GM12878 (cell line): ENCODE measurements at regions not wholly inside any gene's neighbourhood (a gene's known extent, or its start where the extent isn't known, plus 50 kb on each side); places are given as distances from the start of the nearest gene placed in this dataset.

Source experiments
- ATAC-seq: fragments of 200-7000 bp; cut with Tn5 transposase; 3 replicates; pipeline ENCODE4 v1.9.1; 2020; ENCODE audit warnings: mild to moderate bottlenecking, moderate library complexity
- BruUV-seq: library from RNA; stranded (reverse); fragments of 400-500 nt; replicated peaks from 2 replicates; lab custom pipeline; 2021; lab: Mats Ljungman, UMichigan
- CTCF ChIA-PET: fragments of 300-600 bp; sonication (Branson Sonifier 250); formaldehyde crosslinking; extraction: SDS; loops from one replicate; lab custom pipeline; 2021; ENCODE audit warnings: inconsistent platforms; lab: Yijun Ruan, JAX
- POLR2A ChIA-PET: fragments of 350-600 bp; formaldehyde crosslinking; extraction: SDS; loops from one replicate; lab custom pipeline; 2021; ENCODE audit warnings: inconsistent platforms; lab: Charles Lee
- RAD21 ChIA-PET: fragments of 300-600 bp; sonication (Branson Sonifier 250); formaldehyde crosslinking; loops from one replicate; lab custom pipeline; 2023; ENCODE audit warnings: antibody characterized with exemption; ENCODE audit not compliant: unreplicated experiment; lab: Charles Lee
- SMC1A ChIA-PET: fragments of 300-600 bp; sonication (Branson Sonifier 250); formaldehyde crosslinking; loops from one replicate; lab custom pipeline; 2023; ENCODE audit not compliant: unreplicated experiment, uncharacterized antibody; lab: Charles Lee
- DNase-seq: peaks from one replicate; pipeline ENCODE4 v3.0.0-alpha.2; 2011; ENCODE audit warnings: low read depth, low spot score
- FAIRE-seq: peaks from 3 replicates; lab custom pipeline; 2011; peaks lifted over from hg19 to GRCh38; lab: Jason Lieb, UNC
- H2AFZ ChIP-seq: 2 replicates; pipeline ENCODE4 v1.6.0; 2011; ENCODE audit warnings: low read depth, low read length, control low read depth; ENCODE audit not compliant: control insufficient read depth
- H3K27ac ChIP-seq: 2 replicates; pipeline ENCODE4 v1.5.1; 2011; ENCODE audit warnings: control low read depth; ENCODE audit not compliant: control insufficient read depth, insufficient read depth
- H3K27me3 ChIP-seq, 2 experiments: replicated peaks in 1 of 2; 2 replicates each; pipeline versions ENCODE4 v1.6.0 to v1.6.1; 2011; ENCODE audit warnings: low read length in 1 of 2; ENCODE audit not compliant: control insufficient read depth in 2 of 2, insufficient read depth in 2 of 2
- H3K36me3 ChIP-seq, 2 experiments: 2 replicates each; pipeline ENCODE4 v1.5.1; 2011; ENCODE audit warnings: low read length in 1 of 2; ENCODE audit not compliant: control insufficient read depth in 2 of 2, insufficient read depth in 2 of 2
- H3K4me1 ChIP-seq: 2 replicates; pipeline ENCODE4 v1.6.1; 2011; ENCODE audit warnings: mild to moderate bottlenecking, low read length, moderate library complexity, mixed read lengths; ENCODE audit not compliant: control insufficient read depth, insufficient read depth
- H3K4me2 ChIP-seq: 2 replicates; pipeline ENCODE4 v1.6.0; 2011; ENCODE audit warnings: control low read depth; ENCODE audit not compliant: control insufficient read depth, insufficient read depth
- H3K4me3 ChIP-seq: fragments of 200-600 bp; sonication (generic); 2 replicates; pipeline ENCODE4 v1.5.1; 2016
- H3K79me2 ChIP-seq: 2 replicates; pipeline ENCODE4 v1.6.0; 2011; ENCODE audit warnings: low read length; ENCODE audit not compliant: control insufficient read depth, insufficient read depth
- H3K9ac ChIP-seq: 2 replicates; pipeline ENCODE4 v1.8.0; 2011; ENCODE audit warnings: low read length, control low read depth, mixed read lengths; ENCODE audit not compliant: control insufficient read depth, insufficient read depth
- H3K9me3 ChIP-seq: replicated peaks from 3 replicates; pipeline ENCODE4 v1.5.1; 2011; ENCODE audit warnings: mild to moderate bottlenecking, low read length; ENCODE audit not compliant: control insufficient read depth, insufficient read depth
- H4K20me1 ChIP-seq: 2 replicates; pipeline ENCODE4 v1.6.0; 2011; ENCODE audit not compliant: control insufficient read depth, insufficient read depth
- HDAC6 ChIP-seq: fragments of 200-600 bp; sonication (generic); IDR thresholded peaks from one replicate; pipeline ENCODE4 v1.8.0; 2017; ENCODE audit warnings: antibody characterized with exemption; ENCODE audit not compliant: unreplicated experiment
- KAT2A ChIP-seq: conservative IDR thresholded peaks from 2 replicates; pipeline ENCODE4 v1.6.1; 2011; ENCODE audit warnings: low read depth, low read length; ENCODE audit not compliant: control insufficient read depth
- MYB ChIP-seq: fragments of 150-350 bp; IDR thresholded peaks from 2 replicates; pipeline ENCODE4 v1.6.1; 2014; ENCODE audit warnings: mild to moderate bottlenecking, low read depth, low read length, borderline replicate concordance
- PAX5 ChIP-seq: IDR thresholded peaks from 2 replicates; pipeline ENCODE4 v1.6.1; 2011; ENCODE audit warnings: low read depth, low read length, borderline replicate concordance
- SMAD1 ChIP-seq: fragments of 450-650 bp; IDR thresholded peaks from 2 replicates; pipeline ENCODE4 v1.6.1; 2018; ENCODE audit warnings: mild to moderate bottlenecking, low read depth; ENCODE audit not compliant: partially characterized antibody
- ZNF622 ChIP-seq: fragments of 450-650 bp; IDR thresholded peaks from 2 replicates; pipeline ENCODE4 v1.6.1; 2017; ENCODE audit warnings: mild to moderate bottlenecking, inconsistent platforms
- in situ Hi-C: fragments of 300-500 bp; cut with MboI; formaldehyde crosslinking; loops from 9 replicates; pipeline ENCODE4 v1.14.3; 2018; ENCODE audit warnings: mixed read lengths
- intact Hi-C: fragments of 100-400 bp; cut with micrococcal nuclease; formaldehyde crosslinking; loops from one replicate; pipeline ENCODE4 v1.14.2; 2022; ENCODE audit not compliant: unreplicated experiment
- TF ChIP-seq, protein P1 (sequence below): IDR thresholded peaks from 2 replicates; pipeline ENCODE4 v1.6.1; 2011; ENCODE audit warnings: low read depth, mild to moderate bottlenecking, low read length, moderate library complexity, borderline replicate concordance; ENCODE audit errors: extremely low read depth
- TF ChIP-seq, protein P2 (sequence below): fragments of 150-350 bp; IDR thresholded peaks from 2 replicates; pipeline ENCODE4 v1.6.1; 2014; ENCODE audit warnings: mild to moderate bottlenecking, low read depth, low read length
- TF ChIP-seq, protein P3 (sequence below): fragments of 450-650 bp; IDR thresholded peaks from 2 replicates; pipeline ENCODE4 v1.6.1; 2018; ENCODE audit warnings: mild to moderate bottlenecking, low read depth, moderate library complexity; ENCODE audit not compliant: partially characterized antibody
- TF ChIP-seq, protein P4 (sequence below): fragments of 450-650 bp; IDR thresholded peaks from 2 replicates; pipeline ENCODE4 v1.6.1; 2017; ENCODE audit warnings: mild to moderate bottlenecking, moderate library complexity

DNA sequence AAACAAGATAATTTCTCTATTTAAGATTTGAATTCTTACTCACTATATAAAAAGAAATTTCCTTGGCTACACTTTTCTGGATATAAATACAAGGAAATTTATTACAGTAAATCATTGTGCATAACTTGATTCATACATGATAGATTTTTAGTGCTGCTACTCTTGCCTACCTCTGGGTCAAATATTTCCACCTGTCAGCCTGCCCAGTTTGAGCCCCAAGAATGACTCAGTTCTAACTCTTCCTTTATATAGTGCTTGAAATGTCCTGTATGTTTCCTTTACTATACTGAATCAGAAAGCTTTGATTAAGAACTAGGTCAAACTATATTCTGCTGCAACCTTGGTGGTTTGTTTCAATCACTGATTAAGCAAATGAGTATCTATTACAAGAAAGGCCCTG is 147.4 kb upstream of the FTMT start:
- SMC1A ChIA-PET = no interaction called here
- intact Hi-C loops = no loop called here
- RAD21 ChIA-PET = no interaction called here
- ATAC-seq = no peak
- no peak overlapping the region for H2AFZ ChIP-seq
- no peaks in the 10 kb centered on the region for H3K4me1 ChIP-seq
- H3K27me3 ChIP-seq = no peaks in the 10 kb centered on the region
- BruUV-seq = no TSS peak
- H3K4me3 ChIP-seq = no peak overlapping the region
- CTCF ChIA-PET = no interaction called here
- DNase-seq = no peak
- no peaks in the 10 kb centered on the region for H3K9me3 ChIP-seq
- no peaks in the 10 kb centered on the region for H3K79me2 ChIP-seq
- H4K20me1 ChIP-seq = no peaks in the 10 kb centered on the region
- H3K27ac ChIP-seq = no peak overlapping the region
- no peak overlapping the region for H3K4me2 ChIP-seq
- POLR2A ChIA-PET = no interaction called here
- no peaks in the 10 kb centered on the region for H3K36me3 ChIP-seq
- in situ Hi-C loops = no loop called here
- TF ChIP-seq, protein P1, sequence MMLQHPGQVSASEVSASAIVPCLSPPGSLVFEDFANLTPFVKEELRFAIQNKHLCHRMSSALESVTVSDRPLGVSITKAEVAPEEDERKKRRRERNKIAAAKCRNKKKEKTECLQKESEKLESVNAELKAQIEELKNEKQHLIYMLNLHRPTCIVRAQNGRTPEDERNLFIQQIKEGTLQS = no peak
- TF ChIP-seq SMAD1 = no peak
- TF ChIP-seq KAT2A = no peak
- TF ChIP-seq, protein P2, sequence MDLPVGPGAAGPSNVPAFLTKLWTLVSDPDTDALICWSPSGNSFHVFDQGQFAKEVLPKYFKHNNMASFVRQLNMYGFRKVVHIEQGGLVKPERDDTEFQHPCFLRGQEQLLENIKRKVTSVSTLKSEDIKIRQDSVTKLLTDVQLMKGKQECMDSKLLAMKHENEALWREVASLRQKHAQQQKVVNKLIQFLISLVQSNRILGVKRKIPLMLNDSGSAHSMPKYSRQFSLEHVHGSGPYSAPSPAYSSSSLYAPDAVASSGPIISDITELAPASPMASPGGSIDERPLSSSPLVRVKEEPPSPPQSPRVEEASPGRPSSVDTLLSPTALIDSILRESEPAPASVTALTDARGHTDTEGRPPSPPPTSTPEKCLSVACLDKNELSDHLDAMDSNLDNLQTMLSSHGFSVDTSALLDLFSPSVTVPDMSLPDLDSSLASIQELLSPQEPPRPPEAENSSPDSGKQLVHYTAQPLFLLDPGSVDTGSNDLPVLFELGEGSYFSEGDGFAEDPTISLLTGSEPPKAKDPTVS = no peak
- TF ChIP-seq, protein P3, sequence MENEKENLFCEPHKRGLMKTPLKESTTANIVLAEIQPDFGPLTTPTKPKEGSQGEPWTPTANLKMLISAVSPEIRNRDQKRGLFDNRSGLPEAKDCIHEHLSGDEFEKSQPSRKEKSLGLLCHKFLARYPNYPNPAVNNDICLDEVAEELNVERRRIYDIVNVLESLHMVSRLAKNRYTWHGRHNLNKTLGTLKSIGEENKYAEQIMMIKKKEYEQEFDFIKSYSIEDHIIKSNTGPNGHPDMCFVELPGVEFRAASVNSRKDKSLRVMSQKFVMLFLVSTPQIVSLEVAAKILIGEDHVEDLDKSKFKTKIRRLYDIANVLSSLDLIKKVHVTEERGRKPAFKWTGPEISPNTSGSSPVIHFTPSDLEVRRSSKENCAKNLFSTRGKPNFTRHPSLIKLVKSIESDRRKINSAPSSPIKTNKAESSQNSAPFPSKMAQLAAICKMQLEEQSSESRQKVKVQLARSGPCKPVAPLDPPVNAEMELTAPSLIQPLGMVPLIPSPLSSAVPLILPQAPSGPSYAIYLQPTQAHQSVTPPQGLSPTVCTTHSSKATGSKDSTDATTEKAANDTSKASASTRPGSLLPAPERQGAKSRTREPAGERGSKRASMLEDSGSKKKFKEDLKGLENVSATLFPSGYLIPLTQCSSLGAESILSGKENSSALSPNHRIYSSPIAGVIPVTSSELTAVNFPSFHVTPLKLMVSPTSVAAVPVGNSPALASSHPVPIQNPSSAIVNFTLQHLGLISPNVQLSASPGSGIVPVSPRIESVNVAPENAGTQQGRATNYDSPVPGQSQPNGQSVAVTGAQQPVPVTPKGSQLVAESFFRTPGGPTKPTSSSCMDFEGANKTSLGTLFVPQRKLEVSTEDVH = no peak
- TF ChIP-seq PAX5 = no peak
- TF ChIP-seq HDAC6 = no peak
- TF ChIP-seq, protein P4, sequence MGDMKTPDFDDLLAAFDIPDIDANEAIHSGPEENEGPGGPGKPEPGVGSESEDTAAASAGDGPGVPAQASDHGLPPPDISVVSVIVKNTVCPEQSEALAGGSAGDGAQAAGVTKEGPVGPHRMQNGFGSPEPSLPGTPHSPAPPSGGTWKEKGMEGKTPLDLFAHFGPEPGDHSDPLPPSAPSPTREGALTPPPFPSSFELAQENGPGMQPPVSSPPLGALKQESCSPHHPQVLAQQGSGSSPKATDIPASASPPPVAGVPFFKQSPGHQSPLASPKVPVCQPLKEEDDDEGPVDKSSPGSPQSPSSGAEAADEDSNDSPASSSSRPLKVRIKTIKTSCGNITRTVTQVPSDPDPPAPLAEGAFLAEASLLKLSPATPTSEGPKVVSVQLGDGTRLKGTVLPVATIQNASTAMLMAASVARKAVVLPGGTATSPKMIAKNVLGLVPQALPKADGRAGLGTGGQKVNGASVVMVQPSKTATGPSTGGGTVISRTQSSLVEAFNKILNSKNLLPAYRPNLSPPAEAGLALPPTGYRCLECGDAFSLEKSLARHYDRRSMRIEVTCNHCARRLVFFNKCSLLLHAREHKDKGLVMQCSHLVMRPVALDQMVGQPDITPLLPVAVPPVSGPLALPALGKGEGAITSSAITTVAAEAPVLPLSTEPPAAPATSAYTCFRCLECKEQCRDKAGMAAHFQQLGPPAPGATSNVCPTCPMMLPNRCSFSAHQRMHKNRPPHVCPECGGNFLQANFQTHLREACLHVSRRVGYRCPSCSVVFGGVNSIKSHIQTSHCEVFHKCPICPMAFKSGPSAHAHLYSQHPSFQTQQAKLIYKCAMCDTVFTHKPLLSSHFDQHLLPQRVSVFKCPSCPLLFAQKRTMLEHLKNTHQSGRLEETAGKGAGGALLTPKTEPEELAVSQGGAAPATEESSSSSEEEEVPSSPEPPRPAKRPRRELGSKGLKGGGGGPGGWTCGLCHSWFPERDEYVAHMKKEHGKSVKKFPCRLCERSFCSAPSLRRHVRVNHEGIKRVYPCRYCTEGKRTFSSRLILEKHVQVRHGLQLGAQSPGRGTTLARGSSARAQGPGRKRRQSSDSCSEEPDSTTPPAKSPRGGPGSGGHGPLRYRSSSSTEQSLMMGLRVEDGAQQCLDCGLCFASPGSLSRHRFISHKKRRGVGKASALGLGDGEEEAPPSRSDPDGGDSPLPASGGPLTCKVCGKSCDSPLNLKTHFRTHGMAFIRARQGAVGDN = no peak
- no peak for TF ChIP-seq MYB
- TF ChIP-seq ZNF622 = no peak
- no peak overlapping the region for H3K9ac ChIP-seq
- no peak for FAIRE-seq
